ENCODE measurements at regions not wholly inside any gene's neighbourhood (a gene's known extent, or its start where the extent isn't known, plus 50 kb on each side); places are given as distances from the start of the nearest gene placed in this dataset.
"Not testable (repeated sequence)": the region's sequence is repeated elsewhere in the genome, so short reads cannot be mapped to it uniquely, and the experiment has no call there.

DNA sequence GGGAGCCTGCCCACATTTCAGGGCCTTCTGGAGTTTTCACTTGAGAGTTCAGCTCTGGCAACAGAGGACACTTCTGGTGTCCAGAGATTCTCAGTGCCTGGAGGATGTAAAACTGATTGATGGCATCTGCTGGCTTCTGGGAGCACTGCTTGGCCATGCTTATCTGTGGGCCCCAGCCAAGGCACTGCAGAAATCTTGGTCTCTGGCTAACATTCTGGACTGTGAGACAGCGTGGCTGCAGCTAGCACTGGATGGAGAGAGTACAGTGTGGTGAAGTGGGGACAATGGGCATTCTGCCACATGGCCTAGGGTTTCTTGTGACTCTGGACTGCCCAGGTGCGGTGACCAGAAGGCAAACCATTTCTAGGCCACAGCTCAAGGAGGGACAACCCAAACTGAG lies 1479.4 kb upstream of the DEFB115 start:
- H3K23ac ChIP-seq (ENCODE audit: low read length); H3K4ac ChIP-seq (ENCODE audit: low read depth, low read length); H2AK5ac ChIP-seq (ENCODE audit: low read length); H3K36me3 ChIP-seq (ENCODE audit: control insufficient read depth, insufficient read depth, low read length); H3K79me2 ChIP-seq (ENCODE audit: control insufficient read depth, insufficient read depth, low read length); H2BK120ac ChIP-seq (ENCODE audit: low read depth, low read length); H3K4me2 ChIP-seq (ENCODE audit: low read length); H3K18ac ChIP-seq (ENCODE audit: low read length); H3K27ac ChIP-seq (ENCODE audit: low read depth, low read length); H3K9ac ChIP-seq (ENCODE audit: low read length); H2BK15ac ChIP-seq (replicated peaks; ENCODE audit: low read depth); H3K4me3 ChIP-seq (ENCODE audit: low read length); H3K27me3 ChIP-seq (ENCODE audit: insufficient read depth, low read length, poor library complexity); H2BK5ac ChIP-seq (ENCODE audit: low read length); H4K5ac ChIP-seq (ENCODE audit: low read length); H4K8ac ChIP-seq (ENCODE audit: low read depth, low read length); H3K4me1 ChIP-seq (ENCODE audit: control insufficient read depth, low read depth, low read length); DNase-seq; H3K79me1 ChIP-seq (ENCODE audit: low read length); H3K56ac ChIP-seq (ENCODE audit: low read length): not testable (repeated sequence)
- WGBS (ENCODE audit: extremely low coverage, insufficient coverage, low lambda C conversion rate), result no CpG with 5 or more reads among the region's 2 CpGs

DNA sequence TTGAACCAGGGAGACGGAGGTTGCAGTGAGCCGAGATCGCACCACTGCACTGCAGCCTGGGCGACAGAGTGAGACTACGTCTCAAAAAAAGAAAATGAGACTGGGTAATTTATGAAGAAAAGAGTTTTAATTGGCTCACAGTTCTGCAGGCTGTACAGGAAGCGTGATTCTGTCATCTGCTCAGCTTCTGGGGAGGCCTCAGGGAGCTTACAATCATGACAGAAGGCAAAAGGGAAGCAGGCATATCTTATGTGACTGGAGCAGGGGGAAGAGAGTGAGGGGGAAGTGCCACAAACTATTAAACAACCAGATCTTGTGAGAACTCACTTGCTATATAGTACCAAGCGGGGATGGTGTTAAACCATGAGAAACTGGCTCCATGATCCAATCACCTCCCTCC lies 1476.2 kb upstream of the DEFB115 start:
- not testable (repeated sequence) for DNase-seq; H2BK15ac ChIP-seq (replicated peaks; ENCODE audit: low read depth); H3K18ac ChIP-seq (ENCODE audit: low read length); H3K79me2 ChIP-seq (ENCODE audit: control insufficient read depth, insufficient read depth, low read length); H3K23ac ChIP-seq (ENCODE audit: low read length); H3K27me3 ChIP-seq (ENCODE audit: insufficient read depth, low read length, poor library complexity); H2BK120ac ChIP-seq (ENCODE audit: low read depth, low read length); H3K56ac ChIP-seq (ENCODE audit: low read length); H3K4ac ChIP-seq (ENCODE audit: low read depth, low read length); H4K5ac ChIP-seq (ENCODE audit: low read length); H4K8ac ChIP-seq (ENCODE audit: low read depth, low read length); H3K9ac ChIP-seq (ENCODE audit: low read length); H2BK5ac ChIP-seq (ENCODE audit: low read length); H3K79me1 ChIP-seq (ENCODE audit: low read length); H3K36me3 ChIP-seq (ENCODE audit: control insufficient read depth, insufficient read depth, low read length); H3K4me2 ChIP-seq (ENCODE audit: low read length); H2AK5ac ChIP-seq (ENCODE audit: low read length); H3K27ac ChIP-seq (ENCODE audit: low read depth, low read length); H3K4me1 ChIP-seq (ENCODE audit: control insufficient read depth, low read depth, low read length); H3K4me3 ChIP-seq (ENCODE audit: low read length)
- WGBS (ENCODE audit: extremely low coverage, insufficient coverage, low lambda C conversion rate), result no CpG with 5 or more reads among the region's 7 CpGs

DNA sequence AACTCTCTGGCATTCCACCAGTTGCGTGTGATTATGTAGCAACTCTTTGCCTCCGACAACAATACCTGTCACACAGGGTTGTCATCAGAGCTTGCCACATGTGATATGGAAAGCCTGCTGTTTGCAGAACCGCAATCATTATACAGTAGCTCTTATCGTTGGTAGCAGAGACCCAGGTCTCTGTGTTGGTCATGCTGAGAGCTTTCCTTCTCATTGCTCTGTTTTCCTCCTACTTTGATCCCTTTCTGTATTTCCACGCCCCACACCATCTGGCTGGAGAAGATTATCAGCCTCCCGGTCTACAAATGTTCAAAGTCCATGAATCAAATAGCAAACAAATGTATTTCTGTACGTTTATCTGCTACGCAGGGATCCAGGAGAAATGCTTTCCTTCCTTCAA lies 1475.6 kb upstream of the DEFB115 start:
- H4K5ac ChIP-seq (ENCODE audit: low read length); H2BK5ac ChIP-seq (ENCODE audit: low read length); H3K79me2 ChIP-seq (ENCODE audit: control insufficient read depth, insufficient read depth, low read length); H2BK120ac ChIP-seq (ENCODE audit: low read depth, low read length); H3K18ac ChIP-seq (ENCODE audit: low read length); H3K23ac ChIP-seq (ENCODE audit: low read length); H3K4me3 ChIP-seq (ENCODE audit: low read length); H4K8ac ChIP-seq (ENCODE audit: low read depth, low read length); H3K4me1 ChIP-seq (ENCODE audit: control insufficient read depth, low read depth, low read length); H3K27me3 ChIP-seq (ENCODE audit: insufficient read depth, low read length, poor library complexity); H3K56ac ChIP-seq (ENCODE audit: low read length); H2AK5ac ChIP-seq (ENCODE audit: low read length); H3K4me2 ChIP-seq (ENCODE audit: low read length); H3K36me3 ChIP-seq (ENCODE audit: control insufficient read depth, insufficient read depth, low read length); H3K9ac ChIP-seq (ENCODE audit: low read length); H2BK15ac ChIP-seq (replicated peaks; ENCODE audit: low read depth); DNase-seq; H3K4ac ChIP-seq (ENCODE audit: low read depth, low read length); H3K79me1 ChIP-seq (ENCODE audit: low read length); H3K27ac ChIP-seq (ENCODE audit: low read depth, low read length): not testable (repeated sequence)
- no CpG with 5 or more reads among the region's 8 CpGs for WGBS (ENCODE audit: extremely low coverage, insufficient coverage, low lambda C conversion rate)

DNA sequence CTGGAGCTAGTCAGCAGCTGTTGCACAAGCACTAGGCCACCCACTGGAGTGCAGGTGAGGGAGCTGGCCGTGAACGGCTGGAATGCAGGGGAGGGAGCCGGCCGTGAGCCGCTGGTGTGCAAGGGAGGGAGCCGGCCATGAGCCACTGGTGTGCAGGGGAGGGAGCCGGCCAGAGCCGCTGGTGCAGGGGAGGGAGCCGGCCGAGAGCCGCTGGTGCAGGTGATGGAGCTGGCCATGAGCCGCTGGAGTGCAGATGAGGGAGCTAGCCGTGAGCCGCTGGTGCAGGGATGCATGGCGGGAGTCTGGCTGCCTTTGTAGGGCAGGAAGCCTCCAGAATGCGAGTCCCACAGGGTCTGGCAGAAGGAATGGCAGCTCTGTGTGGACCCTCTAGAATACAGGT lies 1470.0 kb upstream of the DEFB115 start:
- H3K4me2 ChIP-seq (ENCODE audit: low read length); H3K23ac ChIP-seq (ENCODE audit: low read length); H4K5ac ChIP-seq (ENCODE audit: low read length); H3K27ac ChIP-seq (ENCODE audit: low read depth, low read length); H3K9ac ChIP-seq (ENCODE audit: low read length); H4K8ac ChIP-seq (ENCODE audit: low read depth, low read length); H3K4ac ChIP-seq (ENCODE audit: low read depth, low read length); H3K4me1 ChIP-seq (ENCODE audit: control insufficient read depth, low read depth, low read length); H2BK15ac ChIP-seq (replicated peaks; ENCODE audit: low read depth); H2BK120ac ChIP-seq (ENCODE audit: low read depth, low read length); H3K79me1 ChIP-seq (ENCODE audit: low read length); H2BK5ac ChIP-seq (ENCODE audit: low read length); H2AK5ac ChIP-seq (ENCODE audit: low read length); H3K36me3 ChIP-seq (ENCODE audit: control insufficient read depth, insufficient read depth, low read length); DNase-seq; H3K18ac ChIP-seq (ENCODE audit: low read length); H3K56ac ChIP-seq (ENCODE audit: low read length); H3K27me3 ChIP-seq (ENCODE audit: insufficient read depth, low read length, poor library complexity); H3K79me2 ChIP-seq (ENCODE audit: control insufficient read depth, insufficient read depth, low read length); H3K4me3 ChIP-seq (ENCODE audit: low read length): not testable (repeated sequence)
- no CpG with 5 or more reads among the region's 16 CpGs for WGBS (ENCODE audit: extremely low coverage, insufficient coverage, low lambda C conversion rate)

- H3K4me2 ChIP-seq (ENCODE audit: low read length), result no peak overlapping the region
- no peaks in the 10 kb centered on the region for H3K27me3 ChIP-seq (ENCODE audit: insufficient read depth, low read length, poor library complexity)
- H3K79me2 ChIP-seq (ENCODE audit: control insufficient read depth, insufficient read depth, low read length), result no peaks in the 10 kb centered on the region
- H2BK120ac ChIP-seq (ENCODE audit: low read depth, low read length), result no peak overlapping the region
- no peak overlapping the region for H2AK5ac ChIP-seq (ENCODE audit: low read length)
- H3K9ac ChIP-seq (ENCODE audit: low read length), result no peak overlapping the region
- H3K4me1 ChIP-seq (ENCODE audit: control insufficient read depth, low read depth, low read length), result no peaks in the 10 kb centered on the region
- H2BK15ac ChIP-seq (replicated peaks; ENCODE audit: low read depth), result no peak overlapping the region
- DNase-seq, result no peak
- no peak overlapping the region for H4K5ac ChIP-seq (ENCODE audit: low read length)
- no peaks in the 10 kb centered on the region for H3K36me3 ChIP-seq (ENCODE audit: control insufficient read depth, insufficient read depth, low read length)
- H3K23ac ChIP-seq (ENCODE audit: low read length), result no peak overlapping the region
- H3K56ac ChIP-seq (ENCODE audit: low read length), result no peak overlapping the region
- H3K18ac ChIP-seq (ENCODE audit: low read length), result no peak overlapping the region
- no peak overlapping the region for H3K4me3 ChIP-seq (ENCODE audit: low read length)
- no peak overlapping the region for H2BK5ac ChIP-seq (ENCODE audit: low read length)
- no peak overlapping the region for H4K8ac ChIP-seq (ENCODE audit: low read depth, low read length)
- no peaks in the 10 kb centered on the region for H3K79me1 ChIP-seq (ENCODE audit: low read length)
- no peak overlapping the region for H3K4ac ChIP-seq (ENCODE audit: low read depth, low read length)
- no peak overlapping the region for H3K27ac ChIP-seq (ENCODE audit: low read depth, low read length)
Measured at GRCh38 chr20:29790510-29790909, 1467.0 kb upstream of the DEFB115 start.

- not testable (repeated sequence) for H3K23ac ChIP-seq (ENCODE audit: low read length); H2BK15ac ChIP-seq (replicated peaks; ENCODE audit: low read depth); DNase-seq; H3K4me3 ChIP-seq (ENCODE audit: low read length); H2BK5ac ChIP-seq (ENCODE audit: low read length); H2BK120ac ChIP-seq (ENCODE audit: low read depth, low read length); H3K27ac ChIP-seq (ENCODE audit: low read depth, low read length); H3K36me3 ChIP-seq (ENCODE audit: control insufficient read depth, insufficient read depth, low read length); H3K56ac ChIP-seq (ENCODE audit: low read length); H3K18ac ChIP-seq (ENCODE audit: low read length); H3K27me3 ChIP-seq (ENCODE audit: insufficient read depth, low read length, poor library complexity); H3K79me2 ChIP-seq (ENCODE audit: control insufficient read depth, insufficient read depth, low read length); H3K4me2 ChIP-seq (ENCODE audit: low read length); H3K79me1 ChIP-seq (ENCODE audit: low read length); H3K9ac ChIP-seq (ENCODE audit: low read length); H4K5ac ChIP-seq (ENCODE audit: low read length); H2AK5ac ChIP-seq (ENCODE audit: low read length); H3K4ac ChIP-seq (ENCODE audit: low read depth, low read length); H3K4me1 ChIP-seq (ENCODE audit: control insufficient read depth, low read depth, low read length); H4K8ac ChIP-seq (ENCODE audit: low read depth, low read length)
- no CpG with 5 or more reads among the region's 4 CpGs for WGBS (ENCODE audit: extremely low coverage, insufficient coverage, low lambda C conversion rate)
Measured at GRCh38 chr20:29831508-29831907, 1426.0 kb upstream of the DEFB115 start.
